HepG2 (cell line): ENCODE measurements at regions not wholly inside any gene's neighbourhood (a gene's known extent, or its start where the extent isn't known, plus 50 kb on each side); places are given as distances from the start of the nearest gene placed in this dataset.

Source experiments
- ATAC-seq: fragments of 200-7000 bp; cut with Tn5 transposase; 3 replicates; pipeline ENCODE4 v1.9.1; 2020; ENCODE audit warnings: mild to moderate bottlenecking, moderate library complexity
- BruUV-seq: library from RNA; stranded (reverse); fragments of 400-500 nt; replicated peaks from 2 replicates; lab custom pipeline; 2021; lab: Mats Ljungman, UMichigan
- CTCF ChIA-PET: fragments of 300-600 bp; formaldehyde crosslinking; extraction: SDS; loops from one replicate; lab custom pipeline; 2021; ENCODE audit warnings: low total read pairs, inconsistent platforms, low intra/inter-chr PET ratio; lab: Yijun Ruan, JAX
- POLR2A ChIA-PET: fragments of 350-600 bp; sonication (Branson Sonifier 250); formaldehyde crosslinking; loops from one replicate; lab custom pipeline; 2020; ENCODE audit warnings: antibody characterized with exemption, inconsistent platforms; lab: Yijun Ruan, JAX
- DNase-seq: peaks from one replicate; pipeline ENCODE4 v3.0.0-alpha.2; 2015; ENCODE audit warnings: low spot score
- FAIRE-seq: peaks from 3 replicates; lab custom pipeline; 2011; peaks lifted over from hg19 to GRCh38; lab: Jason Lieb, UNC
- H2AFZ ChIP-seq: one replicate; pipeline ENCODE4 v1.6.1; 2011; ENCODE audit warnings: low read length, inconsistent platforms
- H3K27ac ChIP-seq: fragments of 300-600 bp; 3 replicates; pipeline ENCODE4 v1.8.0; 2011; ENCODE audit warnings: mixed run types, mild to moderate bottlenecking, mixed read lengths, low read length, inconsistent platforms; ENCODE audit not compliant: insufficient read depth; ENCODE audit errors: extremely low read length
- H3K27me3 ChIP-seq, 2 experiments: fragments of 200-600 bp in 1 of 2; 2 replicates in 1 of 2; 3 replicates in 1 of 2; pipeline versions ENCODE4 v1.6.0 to v1.8.0; 2011; ENCODE audit warnings: low read length in 2 of 2, mild to moderate bottlenecking in 2 of 2, moderate library complexity in 2 of 2, inconsistent platforms in 1 of 2; ENCODE audit not compliant: insufficient read depth in 2 of 2, control insufficient read depth in 1 of 2
- H3K36me3 ChIP-seq, 2 experiments: fragments of 200-600 bp in 1 of 2; replicated peaks in 1 of 2; 2 replicates in 1 of 2; 3 replicates in 1 of 2; pipeline versions ENCODE4 v1.5.1 to v1.8.0; 2011; ENCODE audit warnings: low read length in 2 of 2, inconsistent platforms in 1 of 2; ENCODE audit not compliant: insufficient read depth in 2 of 2, control insufficient read depth in 1 of 2
- H3K4me1 ChIP-seq: 2 replicates; pipeline ENCODE4 v1.5.1; 2012; ENCODE audit warnings: low read length, inconsistent platforms; ENCODE audit not compliant: insufficient read depth
- H3K4me2 ChIP-seq: 2 replicates; pipeline ENCODE4 v1.6.0; 2011; ENCODE audit warnings: low read depth, low read length, inconsistent platforms
- H3K4me3 ChIP-seq, 3 experiments: fragments of 200-600 bp in 1 of 3; sonication (generic), shearing (Covaris generic) in 1 of 3; replicated peaks in 1 of 3; 2 replicates each; pipeline ENCODE4 v1.5.1; 2011 to 2016; ENCODE audit warnings: low read length in 3 of 3, inconsistent platforms in 2 of 3, low read depth in 2 of 3, mild to moderate bottlenecking in 2 of 3, control low read depth in 1 of 3, mixed read lengths in 1 of 3; ENCODE audit not compliant: insufficient read depth in 1 of 3
- H3K79me2 ChIP-seq: one replicate; pipeline ENCODE4 v1.6.1; 2011; ENCODE audit warnings: low read length, inconsistent platforms; ENCODE audit not compliant: insufficient read depth
- H3K9ac ChIP-seq: 2 replicates; pipeline ENCODE4 v1.6.0; 2011; ENCODE audit warnings: mild to moderate bottlenecking, low read depth, low read length, inconsistent platforms; ENCODE audit not compliant: insufficient read depth
- H3K9me3 ChIP-seq: 2 replicates; pipeline ENCODE4 v1.5.1; 2012; ENCODE audit warnings: mild to moderate bottlenecking, low read length
- H4K20me1 ChIP-seq: 2 replicates; pipeline ENCODE4 v1.6.0; 2011; ENCODE audit warnings: inconsistent platforms, mild to moderate bottlenecking, low read length, moderate library complexity; ENCODE audit not compliant: insufficient read depth
- ATF5 ChIP-seq: sonication (generic); formaldehyde crosslinking; IDR thresholded peaks from 2 replicates; pipeline ENCODE4 v1.4.0; 2020; ENCODE audit warnings: mild to moderate bottlenecking, low read depth, missing genetic modification reagents
- ATF6 ChIP-seq: sonication (generic); formaldehyde crosslinking; conservative IDR thresholded peaks from 2 replicates; pipeline ENCODE4 v1.4.0; 2020; ENCODE audit warnings: missing genetic modification reagents
- DBP ChIP-seq: sonication (generic); formaldehyde crosslinking; IDR thresholded peaks from 2 replicates; pipeline ENCODE4 v1.4.0; 2020; ENCODE audit warnings: missing genetic modification reagents; ENCODE audit errors: not compliant biosample characterization
- MTA1 ChIP-seq: sonication (generic); formaldehyde crosslinking; IDR thresholded peaks from 2 replicates; pipeline ENCODE4 v1.4.0; 2020; ENCODE audit warnings: missing genetic modification reagents, mild to moderate bottlenecking, borderline replicate concordance
- NR0B2 ChIP-seq: sonication (generic); formaldehyde crosslinking; IDR thresholded peaks from 2 replicates; pipeline ENCODE4 v1.4.0; 2020; ENCODE audit warnings: mild to moderate bottlenecking, missing genetic modification reagents
- NR2F2 ChIP-seq: IDR thresholded peaks from 2 replicates; pipeline ENCODE4 v1.6.1; 2012; ENCODE audit warnings: low read depth, inconsistent platforms, borderline replicate concordance
- ZNF512 ChIP-seq: sonication (generic); formaldehyde crosslinking; IDR thresholded peaks from 2 replicates; pipeline ENCODE4 v1.4.0; 2020; ENCODE audit warnings: mild to moderate bottlenecking, missing genetic modification reagents
- ZNF567 ChIP-seq: sonication (generic); formaldehyde crosslinking; IDR thresholded peaks from 2 replicates; pipeline ENCODE4 v1.8.1; 2023; ENCODE audit warnings: mild to moderate bottlenecking, missing genetic modification reagents, borderline replicate concordance
- ZNF652 ChIP-seq: IDR thresholded peaks from 2 replicates; pipeline ENCODE4 v1.6.1; 2016; ENCODE audit warnings: low read depth, borderline replicate concordance
- ZNF704 ChIP-seq: sonication (generic); formaldehyde crosslinking; IDR thresholded peaks from 2 replicates; pipeline ENCODE4 v1.8.1; 2023; ENCODE audit warnings: mild to moderate bottlenecking, inconsistent platforms, moderate library complexity, missing genetic modification reagents, borderline replicate concordance
- ZSCAN5A ChIP-seq: sonication (generic); formaldehyde crosslinking; IDR thresholded peaks from 2 replicates; pipeline ENCODE4 v1.8.0; 2022; ENCODE audit warnings: mild to moderate bottlenecking, missing genetic modification reagents, borderline replicate concordance
- WGBS: methylation state at CpG from one replicate; pipeline ENCODE4 v1.1.6; 2017; ENCODE audit warnings: low lambda C conversion rate; 5-methylcytosine and 5-hydroxymethylcytosine counted together
- in situ Hi-C: cut with HindIII; loops from 2 replicates; pipeline ENCODE4 v1.10.0; 2017; ENCODE audit warnings: low pct_unique_long_range_greater_than_20kb; ENCODE audit not compliant: extremely low pct_ligation_motif_present
- intact Hi-C: fragments of 100-400 bp; cut with micrococcal nuclease; formaldehyde crosslinking; loops from one replicate; pipeline ENCODE4 v1.10.0; 2022; ENCODE audit not compliant: unreplicated experiment

GRCh38 chr15:79680720-79681119 is 216.1 kb downstream of the MTHFS start:
- 15% methylated on average over 5 of the region's 5 CpGs for WGBS
- intact Hi-C loops: no loop called here
- Histone ChIP-seq H3K36me3 (no peaks in the 10 kb centered on the region), H3K27me3 (no peaks in the 10 kb centered on the region), H3K9me3 (no peaks in the 10 kb centered on the region)
- no peak for DNase-seq
- no peak for FAIRE-seq
- no peak for ATAC-seq
- BruUV-seq: no TSS peak
- in situ Hi-C loops: no loop called here
- TF ChIP-seq ZNF567 (CRISPR knock-in tag): no peak
- TF ChIP-seq NR2F2: no peak
- no peak for TF ChIP-seq ZNF512 (CRISPR knock-in tag)
- TF ChIP-seq ZSCAN5A: no peak
- no peak for TF ChIP-seq NR0B2 (CRISPR knock-in tag)
- TF ChIP-seq ZNF704 (CRISPR knock-in tag): no peak
- no peak for TF ChIP-seq ZNF652 (CRISPR knock-in tag)
- TF ChIP-seq DBP (CRISPR knock-in tag): no peak
- no peak for TF ChIP-seq ATF6 (CRISPR knock-in tag)
- TF ChIP-seq MTA1 (CRISPR knock-in tag): no peak
- TF ChIP-seq ATF5 (CRISPR knock-in tag): no peak
- TF ChIP-seq, all 625 proteins: peak for 0
- H2AFZ ChIP-seq: no peak overlapping the region
- H3K9ac ChIP-seq: no peak overlapping the region
- H4K20me1 ChIP-seq: no peaks in the 10 kb centered on the region
- no peak overlapping the region for H3K27ac ChIP-seq
- no peak overlapping the region for H3K4me2 ChIP-seq
- no peak overlapping the region for H3K4me3 ChIP-seq
- no peaks in the 10 kb centered on the region for H3K79me2 ChIP-seq
- POLR2A ChIA-PET: no interaction called here
- H3K4me1 ChIP-seq: no peaks in the 10 kb centered on the region
- CTCF ChIA-PET: no interaction called here
